Cardiac fibroblast (primary cell): ENCODE measurements at regions not wholly inside any gene's neighbourhood (a gene's known extent, or its start where the extent isn't known, plus 50 kb on each side); places are given as distances from the start of the nearest gene placed in this dataset.

Experiments
- DNase-seq, 2 donors: peaks; one replicate each; pipeline versions ENCODE4 v3.0.0 to v3.0.0-alpha.2; 2010; ENCODE audit warnings: low read depth in 2 of 2
- H3K4me3 ChIP-seq, 2 donors: replicated peaks in 1 of 2; 1 replicate in 1 of 2; 2 replicates in 1 of 2; pipeline ENCODE4 v1.5.1; 2011; ENCODE audit warnings: low read depth in 2 of 2, low read length in 2 of 2, mild to moderate bottlenecking in 2 of 2, moderate library complexity in 1 of 2
- TF ChIP-seq, protein P1 (sequence below): IDR thresholded peaks from one replicate; pipeline ENCODE4 v1.5.1; 2011; ENCODE audit warnings: low read depth, mild to moderate bottlenecking, low read length, inconsistent platforms

DNA sequence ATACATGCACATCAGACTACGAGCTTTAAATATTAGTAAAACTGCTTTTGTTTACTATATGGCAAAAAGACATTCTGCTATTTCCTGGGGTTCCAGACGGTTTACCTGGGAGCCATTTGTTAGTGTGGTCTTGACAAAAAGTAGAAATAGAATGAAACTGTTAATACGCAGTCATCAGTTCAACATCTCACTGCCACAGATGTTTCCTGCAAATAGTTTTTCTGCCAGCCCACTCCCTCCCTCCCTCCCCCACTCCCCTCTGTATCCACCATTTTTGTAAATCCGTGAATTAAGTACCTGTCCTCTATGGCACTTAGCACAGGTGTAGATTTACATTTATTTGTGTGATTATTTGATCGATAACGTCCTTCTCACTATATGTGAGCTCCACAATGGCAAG lies 74.6 kb upstream of the TPK1 start:
- TF ChIP-seq, protein P1, sequence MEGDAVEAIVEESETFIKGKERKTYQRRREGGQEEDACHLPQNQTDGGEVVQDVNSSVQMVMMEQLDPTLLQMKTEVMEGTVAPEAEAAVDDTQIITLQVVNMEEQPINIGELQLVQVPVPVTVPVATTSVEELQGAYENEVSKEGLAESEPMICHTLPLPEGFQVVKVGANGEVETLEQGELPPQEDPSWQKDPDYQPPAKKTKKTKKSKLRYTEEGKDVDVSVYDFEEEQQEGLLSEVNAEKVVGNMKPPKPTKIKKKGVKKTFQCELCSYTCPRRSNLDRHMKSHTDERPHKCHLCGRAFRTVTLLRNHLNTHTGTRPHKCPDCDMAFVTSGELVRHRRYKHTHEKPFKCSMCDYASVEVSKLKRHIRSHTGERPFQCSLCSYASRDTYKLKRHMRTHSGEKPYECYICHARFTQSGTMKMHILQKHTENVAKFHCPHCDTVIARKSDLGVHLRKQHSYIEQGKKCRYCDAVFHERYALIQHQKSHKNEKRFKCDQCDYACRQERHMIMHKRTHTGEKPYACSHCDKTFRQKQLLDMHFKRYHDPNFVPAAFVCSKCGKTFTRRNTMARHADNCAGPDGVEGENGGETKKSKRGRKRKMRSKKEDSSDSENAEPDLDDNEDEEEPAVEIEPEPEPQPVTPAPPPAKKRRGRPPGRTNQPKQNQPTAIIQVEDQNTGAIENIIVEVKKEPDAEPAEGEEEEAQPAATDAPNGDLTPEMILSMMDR: no peak
- no peak overlapping the region for H3K4me3 ChIP-seq
- no peak for DNase-seq

DNA sequence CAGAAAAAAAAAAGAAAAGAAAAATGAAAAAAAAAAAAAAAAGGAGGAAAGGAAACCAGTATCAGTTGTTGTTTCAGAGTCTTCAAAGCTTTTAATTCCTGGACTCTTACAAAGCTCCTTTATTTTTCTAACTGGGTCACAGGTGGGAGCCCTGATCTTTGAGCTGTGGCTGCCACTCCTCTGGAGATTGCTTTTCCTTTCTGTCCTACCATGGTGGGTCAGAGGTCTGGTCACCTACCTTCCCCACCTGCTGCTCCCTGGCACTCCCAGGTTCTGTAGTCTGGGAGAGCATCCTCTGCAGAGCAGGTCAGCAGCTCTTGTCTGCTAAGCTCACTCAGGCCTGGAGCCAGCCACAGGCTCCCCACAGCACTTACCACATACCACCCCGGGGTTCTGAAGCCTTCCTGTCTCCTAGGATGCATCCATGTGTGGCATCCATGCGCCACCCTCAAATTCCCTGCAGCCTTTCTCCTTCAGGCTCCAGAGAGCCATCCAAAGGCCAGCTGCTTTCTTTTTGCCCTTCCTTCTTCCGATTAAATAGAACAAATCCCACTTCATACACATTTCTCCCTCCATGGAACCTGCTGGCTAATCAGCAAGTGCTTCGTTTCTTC lies 73.2 kb upstream of the TPK1 start:
- TF ChIP-seq, protein P1: no peak
- no peak for DNase-seq
- no peak overlapping the region for H3K4me3 ChIP-seq

DNA sequence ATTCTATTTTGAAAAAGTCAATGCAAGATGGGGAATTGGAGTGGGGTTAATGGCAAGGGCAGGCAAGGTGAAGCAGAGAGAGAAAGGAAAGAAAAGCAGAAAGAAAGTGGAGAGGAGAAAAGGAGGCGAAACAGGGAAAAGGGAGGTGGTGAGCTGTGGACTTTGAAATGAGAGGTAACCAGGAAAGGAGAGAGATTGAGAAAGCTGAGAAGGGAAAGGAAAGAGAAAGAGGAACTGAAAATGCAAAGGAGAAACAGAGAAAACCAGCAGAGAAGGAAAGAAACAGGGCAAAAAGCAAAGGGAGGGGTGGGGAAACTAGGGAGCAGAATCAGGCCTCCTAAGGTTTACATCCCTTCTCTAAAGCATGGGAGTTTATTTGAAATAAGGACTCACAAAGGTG lies 72.5 kb upstream of the TPK1 start:
- H3K4me3 ChIP-seq: no peak overlapping the region
- TF ChIP-seq, protein P1: no peak
- DNase-seq: no peak

DNA sequence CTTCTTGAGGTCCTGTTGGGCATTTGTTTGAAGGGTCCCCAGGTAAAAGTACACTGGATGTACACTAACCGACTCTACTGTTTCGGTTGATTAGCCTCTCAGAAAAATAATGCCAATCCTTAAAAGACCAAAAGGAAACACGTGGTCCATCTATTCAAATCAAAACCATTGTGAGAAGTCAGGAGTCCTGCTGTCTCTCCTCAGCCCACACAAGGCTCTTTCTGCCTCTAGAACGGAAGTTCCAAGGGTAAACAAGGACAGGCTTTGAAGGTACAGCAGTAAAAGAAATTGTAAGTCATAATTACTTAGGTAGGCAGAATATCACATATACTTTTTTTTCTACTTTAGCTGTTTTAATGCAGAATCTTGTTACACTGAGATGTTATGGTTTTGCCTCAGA lies 71.7 kb upstream of the TPK1 start:
- no peak overlapping the region for H3K4me3 ChIP-seq
- no peak for DNase-seq
- TF ChIP-seq, protein P1: no peak

DNA sequence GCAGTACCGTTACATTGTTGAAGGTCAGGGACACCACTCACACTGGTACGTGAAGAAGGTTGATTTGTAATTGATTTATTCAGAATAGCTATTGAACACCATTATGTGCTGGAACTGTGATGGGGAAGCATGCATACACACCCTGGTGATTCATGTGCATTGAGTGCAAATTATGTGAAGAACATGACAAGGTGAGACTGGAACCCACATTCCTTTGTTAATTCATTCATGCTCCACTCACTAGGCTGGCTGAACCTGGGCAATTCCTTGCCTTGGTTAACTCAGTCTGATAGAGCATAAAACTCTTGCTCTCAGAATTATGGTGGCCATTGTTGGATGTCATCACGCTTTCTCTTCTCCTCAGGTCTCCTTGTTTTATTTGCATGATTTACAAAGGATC lies 67.3 kb upstream of the TPK1 start:
- TF ChIP-seq, protein P1: no peak
- DNase-seq: no peak
- H3K4me3 ChIP-seq: no peak overlapping the region

DNA sequence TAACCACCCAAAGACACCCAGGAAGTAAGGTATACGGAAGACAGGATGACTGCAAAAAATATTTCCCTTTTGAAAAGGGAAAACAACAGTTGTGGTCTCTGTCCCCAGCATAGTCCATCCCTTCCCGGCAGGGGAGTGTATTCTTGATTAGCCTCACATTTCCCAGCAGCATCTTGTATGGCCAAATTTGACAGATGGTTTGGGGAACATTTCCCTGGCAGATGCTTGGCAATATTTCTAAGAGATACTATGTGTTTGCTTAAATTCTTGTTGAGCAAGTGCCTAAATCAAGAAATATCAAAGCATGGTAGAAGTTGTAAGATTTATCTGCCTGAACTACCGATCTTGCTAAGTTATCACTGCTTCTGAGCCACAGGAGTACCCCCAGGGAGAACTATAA lies 56.9 kb upstream of the TPK1 start:
- TF ChIP-seq, protein P1: no peak
- DNase-seq: no peak
- H3K4me3 ChIP-seq: no peak overlapping the region
